ENCODE measurements at regions not wholly inside any gene's neighbourhood (a gene's known extent, or its start where the extent isn't known, plus 50 kb on each side); places are given as distances from the start of the nearest gene placed in this dataset.

DNA sequence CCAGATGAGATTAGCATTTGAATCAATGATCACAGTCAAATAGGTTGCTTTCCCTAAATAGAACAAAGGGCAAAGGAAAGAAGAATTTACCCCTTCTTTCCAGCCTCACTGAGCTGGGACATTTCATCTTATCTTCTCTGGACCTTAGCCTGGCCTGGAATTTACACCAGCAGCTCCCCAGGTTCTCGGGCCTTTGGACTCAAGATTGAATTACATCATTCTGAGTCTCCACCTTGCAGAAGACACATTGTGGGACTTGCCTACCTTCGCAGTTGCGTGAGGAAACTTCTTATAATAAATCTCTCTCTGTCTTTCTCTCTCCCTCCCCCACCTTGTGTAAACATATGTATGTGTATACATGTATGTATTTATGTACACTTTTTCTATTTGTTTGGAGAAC is 732.4 kb downstream of the IPMK start:
- no peak for DNase-seq (ENCODE audit: low spot score)

DNA sequence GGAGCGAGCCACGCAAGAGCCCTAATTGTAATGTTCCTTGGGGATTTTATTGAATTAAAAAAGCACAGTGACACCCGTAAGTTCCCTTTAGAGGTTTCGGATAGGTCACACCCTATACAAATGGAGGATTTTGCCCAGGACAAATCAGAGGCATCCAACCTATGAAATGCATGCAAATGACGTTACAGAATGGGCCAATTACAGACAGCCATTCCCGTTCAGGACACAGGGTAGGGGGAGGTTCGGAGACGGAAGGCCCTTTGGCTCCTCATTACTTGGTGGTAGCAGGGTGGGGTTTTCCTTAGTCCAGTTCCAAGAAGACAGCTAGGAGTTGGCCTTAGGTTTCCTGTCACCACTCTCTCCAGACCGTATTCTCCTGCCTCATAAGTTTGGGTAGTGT is 754.1 kb downstream of the IPMK start:
- DNase-seq (ENCODE audit: low spot score): no peak

DNA sequence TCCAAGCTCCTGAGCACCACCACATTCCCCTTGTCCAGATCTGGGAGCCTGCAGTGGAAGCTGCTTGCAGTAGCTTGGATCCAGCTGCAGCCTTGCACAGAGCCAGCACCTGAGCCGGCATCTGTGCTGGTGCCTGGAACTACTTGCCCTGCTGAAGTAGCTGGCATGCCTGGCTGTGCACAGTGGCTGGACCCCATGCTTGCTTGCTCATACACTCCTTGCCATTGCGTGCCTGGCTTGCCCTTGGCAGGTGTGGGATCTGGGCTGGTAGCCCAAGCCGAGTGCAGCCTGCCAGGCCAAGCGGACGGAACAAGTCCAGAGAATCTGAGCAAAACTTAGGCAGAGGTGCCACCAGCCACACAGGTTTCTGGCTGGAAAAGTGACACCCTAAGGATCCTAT is 759.9 kb downstream of the IPMK start:
- no peak for DNase-seq (ENCODE audit: low spot score)

DNA sequence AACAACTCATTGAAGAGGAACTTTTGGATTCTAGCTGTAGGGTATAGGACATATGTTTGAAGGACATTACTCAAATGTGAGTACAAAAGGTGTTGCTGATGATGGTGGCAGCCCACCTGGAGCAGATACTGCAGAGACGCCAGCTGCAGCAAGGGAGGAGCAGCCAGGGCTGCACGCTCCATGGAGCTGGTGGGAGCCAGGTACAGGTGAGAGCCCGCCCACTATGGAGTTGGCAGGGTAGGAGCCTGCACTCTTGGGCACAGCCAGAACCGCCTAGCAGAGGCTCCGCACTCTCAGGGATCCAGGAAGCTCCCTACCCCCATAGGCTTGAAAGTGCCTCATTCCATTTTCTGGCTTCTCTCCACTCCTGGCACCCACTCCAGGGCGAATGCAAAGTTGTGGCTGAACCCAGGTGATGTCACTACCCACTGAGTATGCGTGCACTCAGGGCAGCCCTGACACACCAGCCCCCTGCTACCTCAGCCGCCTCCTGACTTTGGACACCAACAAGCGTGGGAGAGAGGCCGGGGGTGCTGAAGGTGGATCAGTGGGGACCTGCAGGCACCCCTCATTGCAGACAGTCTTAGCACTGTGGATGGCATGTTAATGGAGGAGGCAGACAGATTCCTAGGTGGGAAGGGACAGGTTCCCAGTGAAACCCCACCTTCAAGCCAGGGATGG is 761.1 kb downstream of the IPMK start:
- DNase-seq (ENCODE audit: low spot score): no peak

DNA sequence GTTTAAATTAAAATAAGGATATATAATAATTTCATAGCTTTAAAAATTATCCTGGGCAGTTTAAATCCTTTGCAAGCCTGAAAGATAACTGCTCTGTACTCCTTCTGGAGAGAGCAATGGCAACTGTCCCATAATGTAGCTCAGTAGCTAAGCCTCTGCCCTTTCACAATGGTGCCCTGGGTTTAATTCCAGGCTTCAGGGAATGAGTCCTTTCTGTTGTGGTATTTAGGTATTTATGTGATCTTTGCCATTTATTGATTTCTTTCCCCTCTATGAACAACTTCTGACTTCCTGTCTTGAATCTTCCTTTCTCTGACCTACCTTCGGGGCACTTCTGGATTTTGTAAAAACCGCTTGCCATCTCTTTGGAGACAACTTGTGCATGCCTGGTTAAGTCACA is 773.2 kb downstream of the IPMK start:
- no peak for DNase-seq (ENCODE audit: low spot score)

DNA sequence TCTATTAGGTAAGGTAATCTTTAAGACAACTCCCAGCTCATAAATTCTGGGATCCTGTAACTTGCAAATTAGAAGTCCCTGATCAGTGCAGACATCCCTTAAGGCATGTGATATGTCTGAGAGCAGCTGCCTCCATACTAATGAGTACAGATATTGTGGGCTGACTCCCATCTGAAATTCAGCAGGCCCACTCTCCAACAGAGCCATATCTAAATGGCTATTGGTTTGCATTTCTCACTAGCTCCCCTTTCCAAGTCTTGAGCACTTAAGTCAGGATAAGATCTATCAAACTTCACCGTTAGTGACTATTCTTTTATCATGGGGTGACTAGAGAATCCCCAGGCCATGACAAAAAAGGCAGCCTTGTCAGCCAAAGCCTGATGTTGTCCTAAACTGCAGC is 785.4 kb downstream of the IPMK start:
- DNase-seq (ENCODE audit: low spot score): no peak

DNA sequence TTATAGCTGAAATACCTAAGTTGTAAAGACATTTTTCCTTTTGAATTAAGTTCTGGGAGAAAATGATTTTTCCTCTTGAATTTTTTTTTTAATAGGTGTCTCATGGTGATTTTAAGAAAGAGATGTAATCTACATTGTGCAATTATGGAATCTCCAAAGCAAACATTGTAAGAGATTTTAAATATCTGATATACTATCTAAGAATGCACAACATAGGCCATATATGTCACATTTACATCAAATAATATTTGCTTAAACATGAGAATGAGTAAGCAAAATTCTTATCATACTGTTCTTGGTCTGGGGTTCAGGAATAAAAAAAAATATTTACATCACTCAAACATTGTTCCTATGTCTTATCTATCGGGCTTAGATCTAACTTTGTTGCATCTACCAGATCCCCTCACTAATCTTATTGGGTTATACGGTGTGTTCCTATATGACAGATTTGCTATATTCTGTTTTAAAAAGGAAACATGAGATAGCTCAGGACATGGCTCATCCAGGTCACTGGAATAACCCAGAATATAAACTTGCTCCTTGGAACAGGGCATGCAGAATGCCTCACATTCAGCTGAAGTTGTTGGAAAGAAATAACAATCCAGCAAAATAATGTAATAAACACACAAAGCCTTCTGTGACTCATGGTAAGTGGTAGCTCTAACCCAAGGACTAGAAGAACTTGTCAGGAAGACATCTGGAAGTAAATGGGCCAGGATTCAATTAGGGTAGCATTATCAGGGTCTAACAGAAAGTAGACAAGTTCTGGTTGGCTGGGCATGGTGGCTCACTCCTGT is 794.7 kb downstream of the IPMK start:
- DNase-seq (ENCODE audit: low spot score): no peak

DNA sequence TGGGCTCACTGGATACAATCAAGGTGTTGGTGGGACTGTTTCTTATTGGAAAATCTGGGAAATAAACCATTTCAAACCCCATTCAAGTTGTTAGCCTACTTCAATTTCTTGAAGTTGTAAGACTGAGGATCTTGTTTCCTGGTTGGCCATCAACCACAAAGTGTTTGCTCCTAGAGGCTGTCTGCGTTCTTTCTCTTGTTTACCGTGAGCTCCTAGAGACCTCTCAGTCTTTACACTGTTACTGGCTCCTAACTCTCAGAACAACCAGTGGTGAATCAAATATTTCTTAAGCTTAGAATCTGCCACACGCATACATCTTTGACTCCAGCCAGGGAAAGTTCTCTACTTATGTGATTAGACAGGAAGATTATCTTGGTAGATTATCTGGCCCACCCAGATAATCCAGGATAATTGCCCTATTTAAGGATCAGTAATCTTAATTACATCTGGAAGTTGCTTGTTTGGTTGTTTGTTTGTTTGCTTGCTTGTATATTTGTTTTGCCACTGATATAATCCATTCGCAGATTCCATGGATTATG is 798.7 kb downstream of the IPMK start:
- no peak for DNase-seq (ENCODE audit: low spot score)

DNA sequence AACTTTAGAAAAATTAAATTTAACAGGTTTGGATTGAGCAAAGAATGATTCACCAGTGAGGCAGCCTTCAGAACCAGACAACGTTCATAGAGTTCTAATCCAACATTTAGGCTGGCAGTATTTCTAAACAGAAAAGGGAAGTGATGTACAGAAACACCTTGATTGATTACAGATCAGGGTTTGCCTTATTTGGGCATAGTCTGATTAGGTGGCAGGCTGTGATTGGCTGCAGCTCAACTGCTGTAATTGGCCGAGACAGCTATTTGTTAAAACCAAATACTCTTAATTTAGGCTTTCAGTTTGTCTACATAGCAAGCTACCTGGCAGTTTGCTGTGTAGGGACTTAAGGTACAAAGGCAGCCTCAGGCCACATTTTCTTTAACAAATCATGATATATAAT is 802.5 kb downstream of the IPMK start:
- no peak for DNase-seq (ENCODE audit: low spot score)

DNA sequence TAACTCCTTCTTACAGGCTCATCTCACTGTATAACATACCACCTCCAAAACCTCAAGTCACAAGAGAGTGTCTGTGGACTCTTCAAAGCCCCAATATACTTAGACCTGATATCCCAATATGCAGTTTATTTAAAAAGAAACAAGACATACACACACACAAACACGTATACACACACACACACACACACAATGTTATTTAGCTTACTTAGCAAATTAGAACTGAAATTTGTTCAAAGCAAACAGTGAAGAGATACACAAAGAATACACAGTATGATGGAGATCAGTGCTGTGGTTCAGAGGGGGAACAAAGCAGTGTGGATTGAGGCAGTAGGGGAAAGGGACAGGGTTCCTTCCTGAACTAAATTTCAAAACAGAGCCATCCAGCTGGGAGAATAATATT is 807.2 kb downstream of the IPMK start:
- DNase-seq (ENCODE audit: low spot score): no peak

DNA sequence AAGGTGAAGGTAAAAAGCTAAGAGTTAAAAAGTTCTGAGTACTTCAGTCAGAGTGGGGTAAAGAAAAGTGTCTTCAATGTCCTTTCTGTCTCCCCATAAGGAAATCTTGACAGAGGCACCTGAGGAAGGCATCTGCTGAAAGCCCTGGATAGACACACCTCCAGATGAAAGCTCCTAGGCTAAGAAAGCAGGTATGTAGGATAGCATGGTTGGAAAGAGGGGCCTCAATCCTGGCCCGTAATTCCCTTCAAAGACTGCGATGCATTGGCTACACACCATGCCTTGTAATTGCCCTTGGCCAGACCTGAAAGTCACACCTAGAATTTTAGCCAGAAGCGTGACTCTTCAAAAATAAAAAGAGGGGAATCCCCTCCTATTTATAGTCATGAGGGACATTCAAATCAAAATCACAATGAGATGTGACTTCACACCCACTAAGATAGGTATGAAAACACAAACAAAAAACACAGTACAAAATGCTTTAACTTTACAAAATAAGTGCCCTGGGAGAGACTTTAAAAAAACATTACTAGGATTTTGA is 809.7 kb downstream of the IPMK start:
- DNase-seq (ENCODE audit: low spot score): no peak

DNA sequence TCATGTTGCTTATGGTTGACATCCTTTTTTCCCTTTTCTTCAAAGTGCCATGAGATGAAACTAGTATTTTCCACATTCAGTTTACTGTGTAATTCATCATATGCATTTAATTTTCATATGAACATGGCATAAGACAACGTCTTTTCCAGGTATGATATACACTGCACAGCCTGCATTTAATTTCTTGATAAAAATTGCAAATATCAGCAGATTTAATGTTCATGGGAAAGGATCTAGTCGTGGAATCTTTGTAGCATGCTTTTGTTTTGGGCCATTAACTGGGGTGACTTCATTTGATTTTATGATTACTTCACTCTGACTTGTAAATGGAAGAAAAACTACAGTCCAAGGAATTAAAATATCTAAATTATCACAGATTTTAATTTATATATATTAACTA is 837.3 kb downstream of the IPMK start:
- DNase-seq (ENCODE audit: low spot score): no peak

DNA sequence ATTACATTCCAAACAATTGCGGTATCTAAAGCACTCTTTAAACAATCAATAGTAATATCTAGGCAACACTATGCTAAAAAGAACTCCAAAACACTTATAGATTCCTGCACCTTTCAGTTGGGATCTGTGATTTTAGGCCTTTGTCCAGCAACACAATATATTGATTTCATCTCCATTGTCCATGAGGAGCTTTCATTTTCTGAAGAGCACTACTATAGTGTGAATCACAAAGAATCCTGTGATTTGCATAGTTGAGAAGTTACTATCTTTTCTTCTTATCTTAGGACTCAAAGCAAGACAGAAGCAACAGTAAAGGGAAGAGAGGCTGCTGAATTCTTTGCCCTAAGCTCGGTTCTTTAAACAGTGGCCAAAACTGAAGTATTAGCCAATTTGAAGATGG is 846.8 kb downstream of the IPMK start:
- no peak for DNase-seq (ENCODE audit: low spot score)

DNA sequence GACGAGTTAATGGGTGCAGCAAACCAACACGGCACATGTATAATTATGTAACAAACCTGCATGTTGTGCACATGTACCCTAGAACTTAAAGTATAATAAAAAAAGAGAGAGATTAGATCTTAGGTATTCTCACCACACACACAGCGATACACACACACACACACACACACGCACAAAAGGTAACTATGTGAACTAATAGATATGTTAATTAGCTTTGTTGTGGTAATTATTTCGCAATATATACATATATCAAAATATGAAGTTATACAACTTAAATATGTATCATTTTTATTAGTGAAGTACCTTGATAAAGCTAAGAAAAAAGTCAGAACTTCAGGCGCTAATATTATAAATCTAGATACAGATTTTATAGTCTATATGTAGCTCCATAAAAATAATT is 849.2 kb downstream of the IPMK start:
- DNase-seq (ENCODE audit: low spot score): no peak

DNA sequence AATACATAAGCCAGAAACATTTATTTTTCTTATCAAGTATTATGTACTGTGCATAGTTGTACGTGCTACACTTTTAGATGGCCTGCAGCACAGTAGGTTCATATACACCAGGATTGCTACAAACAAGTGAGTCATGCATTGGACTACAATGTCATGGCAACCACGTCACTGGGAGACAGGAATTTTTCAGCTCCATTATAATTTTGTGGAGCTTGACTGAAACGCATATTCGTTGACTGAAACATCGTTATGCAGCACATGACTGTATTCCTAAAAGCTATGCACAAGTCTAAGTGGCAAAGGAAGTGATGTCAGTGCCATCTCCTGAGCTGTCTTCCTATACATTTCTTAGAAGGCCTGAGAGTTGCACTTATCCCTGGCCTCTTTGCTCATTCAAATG is 871.8 kb downstream of the IPMK start:
- no peak for DNase-seq (ENCODE audit: low spot score)

DNA sequence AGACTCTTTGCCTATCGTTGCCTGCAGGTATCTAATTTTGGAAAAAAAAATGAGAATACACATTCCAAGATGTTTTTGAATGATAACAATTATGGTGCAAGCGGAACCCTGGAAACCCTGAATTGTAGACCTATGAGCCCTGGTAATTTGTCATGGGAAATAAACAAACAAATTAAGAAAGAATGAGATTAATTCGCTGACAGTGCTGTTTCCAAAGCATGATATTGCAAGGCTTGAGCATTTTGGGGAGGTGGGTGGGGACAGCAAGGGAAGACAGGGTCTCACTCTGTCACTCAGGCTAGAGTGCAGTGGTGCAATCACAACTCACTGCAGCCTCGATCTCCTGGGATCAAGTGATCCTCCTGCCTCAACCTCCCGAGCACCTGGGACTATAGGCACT is 900.3 kb downstream of the IPMK start:
- DNase-seq (ENCODE audit: low spot score): no peak

DNA sequence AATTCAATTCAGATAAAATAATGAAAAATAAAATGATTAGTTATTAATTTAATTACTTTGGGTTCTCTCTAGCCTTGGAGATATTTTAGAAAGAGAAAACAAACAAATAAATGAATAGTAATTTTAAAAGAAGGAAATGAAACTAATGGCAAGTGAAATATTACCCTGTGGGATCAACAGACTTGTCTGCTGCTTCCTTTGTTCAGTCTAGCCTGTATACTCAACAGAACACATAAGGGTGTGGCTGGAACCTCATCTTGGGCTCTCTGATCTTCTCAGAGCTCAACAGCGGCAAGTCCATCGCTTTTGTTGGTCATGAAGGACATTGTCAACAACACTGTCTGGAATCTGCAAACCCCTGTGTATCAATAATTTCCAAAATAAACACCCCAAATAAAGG is 904.9 kb downstream of the IPMK start:
- DNase-seq (ENCODE audit: low spot score): no peak

DNA sequence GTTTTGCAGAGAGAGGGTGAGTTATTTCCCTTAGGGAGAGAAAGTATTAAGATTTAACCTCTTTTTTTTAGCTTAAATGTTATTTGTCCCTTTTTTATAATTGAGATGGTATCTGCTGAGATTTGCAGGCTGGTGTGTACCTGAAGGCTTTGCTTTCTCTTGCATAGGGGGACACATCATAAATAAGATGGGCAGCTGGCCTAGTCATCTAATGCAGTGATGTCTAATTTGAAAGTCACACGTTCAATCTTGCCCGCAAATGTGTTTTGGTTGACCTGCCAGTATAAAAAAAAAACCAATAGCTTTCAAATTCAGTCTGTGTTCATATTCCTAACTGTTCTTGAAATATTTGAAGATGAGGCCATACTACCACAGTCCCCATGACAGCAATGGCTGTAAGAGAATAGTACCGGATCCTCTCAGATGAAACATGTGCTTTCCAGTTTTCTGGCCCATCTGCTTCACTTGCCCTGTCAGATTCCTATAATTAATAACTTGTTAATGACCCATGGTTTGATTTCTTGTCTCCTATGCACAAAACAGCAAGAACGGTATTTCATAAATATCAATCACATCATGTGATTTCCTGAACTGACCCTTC is 914.2 kb downstream of the IPMK start:
- DNase-seq (ENCODE audit: low spot score): no peak

DNA sequence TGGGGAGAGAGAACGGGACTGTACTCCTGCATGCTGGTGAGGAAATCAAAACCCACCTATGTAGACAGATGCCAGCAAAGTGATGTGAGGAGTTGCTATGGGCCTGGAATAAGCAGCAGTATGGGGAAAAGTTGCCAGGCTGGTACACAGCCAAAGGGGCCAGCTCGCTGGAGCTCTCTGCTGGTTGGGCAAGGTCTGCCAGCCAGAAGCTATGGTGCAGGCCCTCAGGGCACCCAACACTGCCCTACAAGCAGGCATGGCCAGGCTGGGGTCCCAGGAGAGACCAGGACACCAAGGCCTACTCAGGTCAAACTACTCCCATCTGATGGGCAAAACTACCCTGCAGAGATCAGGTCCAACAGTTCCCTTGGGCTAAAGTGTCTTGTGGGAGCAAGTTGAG is 916.6 kb downstream of the IPMK start:
- no peak for DNase-seq (ENCODE audit: low spot score)

DNA sequence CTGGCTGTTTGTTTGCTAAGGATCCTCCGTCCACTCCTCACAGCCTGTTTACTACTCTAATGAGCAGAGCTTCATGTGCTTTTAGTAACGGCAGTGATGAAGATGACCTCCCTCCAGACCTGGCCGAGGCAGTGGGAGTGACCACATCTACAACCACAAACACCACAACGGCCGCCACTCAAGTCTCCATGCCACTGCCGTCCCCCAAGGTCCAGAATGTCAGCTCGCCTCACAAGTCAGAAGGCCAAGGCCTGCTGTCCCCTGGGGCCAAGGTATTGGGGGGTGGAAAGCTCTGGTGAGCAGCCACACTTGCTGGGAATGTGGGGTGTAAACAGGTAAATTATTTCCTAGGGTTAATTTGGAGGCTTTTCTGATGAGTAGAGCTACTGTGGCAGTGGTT is 926.4 kb downstream of the IPMK start:
- no peak for DNase-seq (ENCODE audit: low spot score)

DNA sequence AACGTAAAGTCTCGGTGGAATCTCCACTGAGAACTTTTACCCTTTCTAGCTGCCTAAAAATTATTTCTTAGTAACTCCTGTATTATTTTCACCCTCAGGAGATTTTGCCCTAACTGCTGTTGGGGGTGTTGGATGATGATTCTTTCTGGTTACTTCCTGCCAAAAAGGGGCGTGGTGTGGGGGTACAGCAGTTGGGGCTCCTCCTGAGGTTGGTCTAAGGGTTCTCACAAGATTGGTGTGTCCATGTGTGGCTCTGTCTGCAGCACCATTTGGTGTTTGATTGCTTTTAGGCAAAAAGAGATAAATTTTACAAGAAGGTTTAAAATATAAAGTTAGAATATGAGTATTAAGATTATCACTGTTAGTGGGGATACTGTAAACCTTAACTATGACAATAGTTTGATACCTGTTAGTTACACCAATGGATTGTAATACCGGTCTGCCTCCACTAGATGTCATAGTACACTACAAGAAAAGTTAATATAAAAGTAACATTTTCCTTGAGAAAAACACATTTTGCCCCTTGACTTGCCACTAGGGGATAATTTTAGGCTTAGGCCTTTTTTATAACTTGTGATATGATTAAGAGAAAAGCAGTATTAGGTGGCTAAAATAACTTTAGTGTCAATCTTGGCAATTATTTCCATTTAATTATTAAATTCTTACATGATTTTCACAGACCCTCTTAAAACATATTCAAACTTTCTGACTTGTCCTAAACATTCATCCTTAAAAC is 928.7 kb downstream of the IPMK start:
- DNase-seq (ENCODE audit: low spot score): peak; percentile 33

DNA sequence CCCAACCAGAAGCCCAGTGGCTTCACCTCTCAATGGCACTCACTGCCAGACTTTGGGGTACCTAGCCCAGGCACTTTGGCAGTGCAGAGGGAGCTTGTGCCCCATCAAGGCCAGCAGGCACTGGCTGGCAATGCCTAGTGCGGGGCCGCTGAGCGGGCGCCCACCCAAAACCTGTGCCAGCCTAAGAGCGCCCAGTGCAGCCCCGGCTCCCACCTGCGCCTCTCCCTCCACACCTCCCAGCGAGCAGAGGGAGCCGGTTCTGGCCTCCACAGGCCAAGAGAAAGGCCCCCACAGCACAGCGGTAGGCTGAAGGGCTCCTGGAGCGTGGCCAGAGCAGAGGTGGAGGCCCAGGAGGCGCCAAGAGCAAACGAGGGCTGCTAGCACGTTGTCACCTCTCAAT is 930.8 kb downstream of the IPMK start:
- DNase-seq (ENCODE audit: low spot score): no peak
